NCI-H1092 treated with DMSO at 0.1 percent for 48 hours (cell line): ENCODE measurements at regions not wholly inside any gene's neighbourhood (a gene's known extent, or its start where the extent isn't known, plus 50 kb on each side); places are given as distances from the start of the nearest gene placed in this dataset.
A peak's percentile ranks its signal among the peaks of the same experiment; 100 is the strongest.
"Not testable (repeated sequence)": the region's sequence is repeated elsewhere in the genome, so short reads cannot be mapped to it uniquely, and the experiment has no call there.

Experiments
- DNase-seq: peaks from one replicate; lab custom pipeline; 2025; lab: John Stamatoyannopoulos, UW

DNA sequence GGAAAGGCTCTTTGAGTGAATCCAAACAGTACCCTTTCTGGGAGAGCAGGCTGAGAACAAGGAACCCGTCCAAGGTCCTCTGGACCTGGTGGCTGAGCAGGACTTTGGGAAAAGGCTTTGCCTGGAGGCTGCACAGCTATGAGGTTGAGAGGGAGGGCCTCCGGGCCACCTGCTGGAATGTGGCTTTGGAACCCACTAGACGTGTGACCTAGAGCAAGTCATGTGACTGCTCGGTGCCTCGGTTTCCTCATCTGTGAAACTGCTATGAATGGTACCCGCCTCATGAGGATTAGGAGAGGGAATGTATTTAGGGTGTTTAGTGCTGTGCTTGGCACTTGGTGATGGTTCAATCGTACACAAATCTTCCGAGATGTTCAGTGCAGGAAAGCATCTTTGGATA lies 50.4 kb downstream of the HAPSTR1 start:
- no peak for DNase-seq

DNA sequence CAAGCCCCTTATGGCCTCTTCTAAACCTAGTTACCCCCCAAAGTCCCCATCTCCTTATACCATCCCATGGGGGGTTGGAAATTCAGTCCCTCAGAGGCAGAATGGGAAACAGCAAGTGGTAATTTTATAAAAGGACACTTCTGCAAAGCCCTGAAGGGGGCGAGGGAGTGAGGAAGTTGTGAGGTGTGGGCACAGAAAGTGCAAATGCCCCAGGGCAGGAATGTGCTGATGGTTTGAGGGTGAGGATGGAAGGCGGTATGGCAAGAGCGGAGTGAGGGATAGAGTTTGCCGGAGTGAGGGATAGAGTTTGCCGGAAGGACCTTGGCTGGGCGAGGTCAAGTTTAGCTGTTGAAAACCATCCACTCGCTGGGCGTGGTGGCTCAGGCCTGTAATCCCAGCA lies 52.7 kb downstream of the HAPSTR1 start:
- no peak for DNase-seq

DNA sequence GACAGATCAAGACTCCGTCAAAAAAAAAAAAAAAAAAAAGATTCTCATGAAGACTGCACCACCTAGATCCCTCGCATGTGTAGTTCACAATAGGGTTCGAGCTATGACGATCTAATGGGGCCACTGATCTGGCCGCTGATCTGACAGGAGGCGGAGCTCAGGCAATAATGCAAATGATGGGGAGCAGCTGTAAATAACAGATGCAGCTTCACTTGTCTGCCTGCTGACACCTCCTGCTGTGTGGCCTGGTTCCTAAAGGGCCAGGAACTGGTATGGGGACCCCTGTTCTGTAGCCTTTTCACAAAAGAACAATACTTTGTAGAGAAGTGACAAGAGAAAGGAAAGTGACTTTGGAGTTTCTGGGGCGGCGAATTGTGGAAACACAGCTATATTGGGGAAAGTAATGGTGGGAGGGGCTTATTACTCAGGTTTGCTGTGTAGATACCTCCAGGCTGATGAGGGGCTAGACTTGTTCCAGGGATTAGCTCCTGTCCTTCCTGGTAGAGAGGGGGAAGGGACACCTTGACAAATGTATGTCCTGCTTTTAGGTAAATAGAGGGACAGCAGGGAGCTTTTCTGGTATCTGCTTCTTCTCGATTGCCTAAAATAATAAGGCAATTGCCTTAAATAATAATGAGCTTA lies 57.1 kb downstream of the HAPSTR1 start:
- no peak for DNase-seq

DNA sequence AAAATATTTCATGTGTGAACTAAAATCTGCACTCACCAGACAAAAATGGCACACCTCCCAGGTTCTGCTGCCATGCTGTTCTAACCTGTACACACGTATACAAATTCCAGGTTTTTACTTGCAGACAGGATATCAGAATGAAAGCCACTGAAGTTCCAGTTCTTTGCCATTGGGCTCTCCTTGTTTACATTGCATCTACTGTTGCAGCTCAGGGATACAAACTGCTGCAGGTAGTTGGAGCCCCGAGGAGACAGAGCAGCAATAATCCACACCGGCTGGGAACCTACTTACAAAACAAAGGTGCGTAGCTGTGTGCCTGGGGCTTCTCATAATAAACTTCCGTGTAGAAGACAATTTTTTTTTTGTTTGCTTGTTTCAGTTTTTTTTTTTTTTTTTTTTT lies 59.6 kb downstream of the HAPSTR1 start:
- no peak for DNase-seq

DNA sequence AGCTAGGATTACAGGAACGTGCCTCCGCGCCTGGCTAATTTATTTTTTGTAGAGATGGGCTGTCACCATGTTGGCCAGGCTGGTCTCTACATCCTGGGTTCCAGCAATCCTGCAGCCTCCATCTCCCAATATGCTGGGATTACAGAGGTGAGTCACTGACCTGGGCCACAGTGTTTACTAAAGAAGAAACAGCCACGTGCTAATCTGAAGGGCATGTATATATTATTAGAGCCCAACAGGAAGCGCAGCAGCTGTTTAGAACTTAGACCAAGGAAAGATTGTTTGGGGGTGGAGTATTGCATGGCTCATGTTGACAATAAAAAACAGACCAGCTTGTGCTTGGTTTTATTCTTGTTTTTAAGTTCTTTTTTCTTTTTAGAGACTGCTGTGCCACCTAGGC lies 60.2 kb downstream of the HAPSTR1 start:
- no peak for DNase-seq

- DNase-seq, result no peak
Observed at GRCh38 chr16:9152649-9153501, 61.4 kb downstream of the HAPSTR1 start.

DNA sequence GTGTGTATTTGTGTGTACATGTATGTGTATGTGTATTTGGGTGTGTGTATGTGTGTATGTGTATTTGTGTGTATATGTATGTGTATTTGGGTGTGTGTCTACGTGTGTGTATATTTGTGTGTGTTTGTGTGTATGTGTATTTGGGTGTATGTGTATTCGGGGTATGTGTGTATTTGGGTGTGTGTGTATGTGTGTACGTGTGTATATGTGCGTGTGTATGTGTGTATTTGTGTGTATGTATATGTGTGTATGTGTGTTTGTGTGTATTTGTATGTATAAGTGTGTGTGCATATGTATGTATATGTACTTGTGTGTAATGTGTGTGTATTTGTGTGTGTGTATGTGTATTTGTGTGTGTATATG lies 62.0 kb downstream of the HAPSTR1 start:
- no peak for DNase-seq

DNA sequence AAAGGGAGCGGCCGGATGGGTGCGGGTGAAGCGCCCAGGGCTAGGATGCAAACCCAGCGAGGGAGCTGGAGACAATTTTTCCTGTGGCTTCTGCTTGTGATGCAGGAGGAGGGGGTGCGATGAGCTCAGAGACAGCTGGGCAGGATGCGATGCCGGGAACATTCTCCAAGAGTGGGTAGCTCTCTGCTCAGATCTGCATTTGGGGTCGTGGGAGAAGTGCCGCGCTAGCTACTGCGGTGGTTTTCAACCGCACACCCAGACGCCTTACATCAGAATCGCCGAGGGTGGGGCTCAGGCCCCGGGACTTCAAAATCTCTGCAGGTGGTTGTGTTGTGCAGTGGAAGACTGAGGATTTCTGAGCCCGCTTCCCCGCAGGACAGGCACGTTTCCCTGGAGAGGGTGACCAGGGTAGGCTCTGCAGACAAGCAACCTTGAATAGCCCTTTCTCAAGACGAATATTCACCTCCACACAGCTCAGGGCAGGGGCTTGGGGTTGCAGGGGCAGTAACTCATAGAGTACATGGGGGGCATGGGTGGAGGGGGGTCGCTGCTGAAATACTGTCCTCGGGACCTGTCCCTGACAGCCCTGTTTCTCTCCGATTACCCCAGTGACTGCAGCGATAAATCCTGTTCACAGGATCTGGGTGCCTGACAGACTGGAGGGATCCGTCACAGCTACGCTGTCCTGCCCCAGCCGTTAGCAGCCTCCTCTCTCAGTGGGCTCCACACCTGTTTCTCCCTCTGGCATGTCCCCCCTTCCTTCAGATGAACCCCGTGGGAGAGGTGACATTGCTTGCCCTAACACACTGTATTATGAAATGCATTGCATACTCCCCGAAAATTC lies 63.3 kb downstream of the HAPSTR1 start:
- DNase-seq, result no peak

DNA sequence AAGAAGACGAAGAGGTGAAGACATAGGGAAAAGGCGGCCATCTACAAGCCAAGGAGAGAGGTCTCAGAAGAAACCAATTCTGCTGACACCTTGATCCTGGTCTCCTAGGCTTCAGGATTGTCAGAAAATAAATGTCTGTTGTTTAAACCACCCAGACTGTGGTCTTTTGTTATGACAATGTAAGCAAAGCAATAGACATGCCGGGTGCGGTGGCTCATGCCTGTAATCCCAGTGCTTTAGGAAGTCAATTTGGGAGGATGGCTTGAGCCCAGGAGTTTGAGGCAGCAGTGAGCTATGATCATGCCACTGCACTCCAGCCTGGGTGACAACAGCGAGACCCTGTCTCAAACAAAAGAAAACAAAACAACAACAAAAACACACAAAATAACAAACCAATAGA lies 64.4 kb downstream of the HAPSTR1 start:
- no peak for DNase-seq

- DNase-seq, result peak; percentile 1
Observed at GRCh38 chr16:9159839-9160550, 68.6 kb downstream of the HAPSTR1 start.

DNA sequence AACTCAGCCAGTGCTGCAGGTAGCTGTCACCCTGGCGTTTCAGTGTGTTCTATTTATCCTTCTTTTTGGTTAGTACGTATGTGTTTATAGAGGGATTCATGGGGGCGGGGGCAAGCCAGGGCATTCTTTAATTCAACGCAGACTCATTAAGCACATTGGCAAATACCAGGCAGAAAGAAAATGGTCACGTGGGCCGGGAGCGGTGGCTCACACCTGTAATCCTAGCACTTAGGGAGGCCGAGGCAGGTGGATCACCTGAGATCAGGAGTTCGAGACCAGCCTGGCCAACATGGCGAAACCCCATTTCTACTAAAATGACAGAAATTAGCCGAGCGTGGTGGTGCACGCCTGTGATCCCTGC lies 69.1 kb downstream of the HAPSTR1 start:
- DNase-seq, result no peak

DNA sequence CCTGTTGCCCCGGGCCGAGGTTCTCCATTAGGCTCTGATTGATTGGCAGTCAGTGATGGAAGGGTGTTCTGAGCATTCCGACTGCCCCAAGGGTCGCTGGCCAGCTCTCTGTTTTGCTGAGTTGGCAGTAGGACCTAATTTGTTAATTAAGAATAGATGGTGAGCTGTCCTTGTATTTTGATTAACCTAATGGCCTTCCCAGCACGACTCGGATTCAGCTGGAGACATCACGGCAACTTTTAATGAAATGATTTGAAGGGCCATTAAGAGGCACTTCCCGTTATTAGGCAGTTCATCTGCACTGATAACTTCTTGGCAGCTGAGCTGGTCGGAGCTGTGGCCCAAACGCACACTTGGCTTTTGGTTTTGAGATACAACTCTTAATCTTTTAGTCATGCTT lies 74.2 kb downstream of the HAPSTR1 start:
- no peak for DNase-seq

DNA sequence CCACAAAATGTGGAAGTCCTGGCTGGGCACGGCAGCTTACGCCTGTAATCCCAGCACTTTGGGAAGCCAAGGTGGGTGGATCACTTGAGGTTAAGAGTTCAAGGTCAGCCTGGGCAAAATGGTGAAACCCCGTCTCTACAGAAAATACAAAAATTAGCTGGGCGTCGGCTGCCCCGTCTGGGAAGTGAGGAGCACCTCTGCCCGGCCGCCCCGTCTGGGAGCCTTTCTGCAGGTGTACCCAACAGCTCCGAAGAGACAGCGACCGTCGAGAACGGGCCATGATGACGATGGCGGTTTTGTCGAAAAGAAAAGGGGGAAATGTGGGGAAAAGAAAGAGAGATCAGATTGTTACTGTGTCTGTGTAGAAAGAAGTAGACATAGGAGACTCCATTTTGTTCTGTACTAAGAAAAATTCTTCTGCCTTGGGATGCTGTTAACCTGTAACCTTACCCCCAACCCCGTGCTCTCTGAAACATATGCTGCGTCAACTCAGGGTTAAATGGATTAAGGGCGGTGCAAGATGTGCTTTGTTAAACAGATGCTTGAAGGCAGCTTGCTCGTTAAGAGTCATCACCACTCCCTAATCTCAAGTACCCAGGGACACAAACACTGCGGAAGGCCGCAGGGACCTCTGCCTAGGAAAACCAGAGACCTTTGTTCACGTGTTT lies 75.0 kb downstream of the HAPSTR1 start:
- DNase-seq, result not testable (repeated sequence)

- no peak for DNase-seq
Observed at GRCh38 chr16:9169094-9169493, 77.7 kb downstream of the HAPSTR1 start.

DNA sequence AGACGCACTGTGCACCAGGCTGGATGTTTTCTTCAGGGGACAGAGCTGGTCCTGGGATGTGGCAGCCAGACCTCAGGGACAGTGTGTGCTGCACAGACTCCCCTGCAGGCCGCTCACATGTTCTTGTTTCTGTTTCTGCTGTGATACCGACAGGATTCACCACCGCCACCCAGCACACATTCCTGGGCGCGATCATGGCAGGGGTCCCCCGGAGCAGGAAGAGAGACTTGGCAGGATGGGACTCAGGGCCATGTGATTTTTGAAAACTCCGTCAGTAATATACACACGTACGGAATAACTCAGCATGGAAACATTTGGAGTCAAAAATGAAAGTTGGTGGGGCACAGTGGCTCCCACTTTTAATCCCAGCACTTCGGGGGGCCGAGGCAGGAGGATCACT lies 79.0 kb downstream of the HAPSTR1 start:
- no peak for DNase-seq

DNA sequence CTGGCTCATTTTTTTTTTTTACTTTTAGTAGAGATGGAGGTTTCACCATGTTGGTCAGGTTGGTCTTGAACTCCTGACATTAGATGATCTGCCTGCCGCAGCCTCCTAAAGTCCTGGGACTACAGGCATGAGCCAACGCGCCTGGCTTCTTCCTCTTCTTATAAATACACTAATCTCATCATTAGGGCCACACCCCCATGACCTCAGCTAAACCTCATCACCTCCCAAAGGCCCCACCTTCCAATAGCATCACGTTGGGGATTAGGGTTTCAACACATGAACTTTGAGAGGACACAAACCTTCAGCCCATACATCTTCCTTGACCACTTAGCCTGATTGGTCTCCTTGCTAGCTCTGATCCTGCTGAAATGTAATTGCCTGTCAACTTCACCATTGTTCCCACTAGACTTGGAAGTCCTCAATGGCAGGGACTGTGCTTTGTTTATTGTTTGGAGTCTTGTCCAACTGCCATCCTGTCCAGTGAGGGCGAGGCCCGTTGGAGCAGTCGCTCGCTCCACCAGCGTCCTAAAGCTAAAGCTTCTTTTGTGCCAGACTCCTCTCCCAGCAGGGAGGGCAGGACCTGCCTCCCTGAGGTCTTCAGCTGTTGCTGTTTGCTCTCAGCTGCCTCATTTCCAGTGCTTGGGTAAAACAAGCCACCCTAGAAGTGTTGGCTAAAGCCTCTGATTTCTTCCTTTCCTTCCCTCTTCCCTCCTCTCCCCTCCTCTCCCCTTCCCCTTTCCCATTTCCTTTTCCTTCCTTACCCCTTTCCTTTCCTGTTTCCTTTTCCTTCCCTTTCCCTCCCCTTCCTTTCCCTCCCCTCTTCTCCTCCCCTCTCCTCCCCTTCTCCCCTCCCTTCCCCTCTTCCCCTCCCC lies 85.3 kb downstream of the HAPSTR1 start:
- DNase-seq, result no peak

GRCh38 chr16:9177861-9178260 lies 86.4 kb downstream of the HAPSTR1 start:
- no peak for DNase-seq

GRCh38 chr16:9183682-9184353 lies 92.4 kb downstream of the HAPSTR1 start:
- no peak for DNase-seq

GRCh38 chr16:9184354-9184690 lies 92.9 kb downstream of the HAPSTR1 start:
- DNase-seq, result no peak

DNA sequence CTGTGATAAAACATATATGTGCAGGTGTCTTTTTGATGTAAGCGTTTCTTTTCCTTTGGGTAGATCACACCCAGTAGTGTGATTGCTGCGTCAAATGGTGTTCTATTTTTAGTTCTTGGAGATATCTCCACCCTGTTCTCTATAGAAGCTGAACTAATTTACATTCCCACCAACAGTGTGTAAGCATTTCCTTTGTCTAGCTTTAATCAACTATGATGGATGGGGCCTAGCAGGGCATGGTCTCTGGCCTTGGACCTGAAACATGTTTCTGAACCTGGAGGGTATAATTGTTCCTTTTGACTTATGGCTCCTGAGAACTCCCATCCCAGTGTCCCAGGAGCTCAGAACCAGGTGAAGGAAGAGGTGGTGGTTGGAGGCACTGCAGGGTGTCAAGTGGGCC lies 93.9 kb downstream of the HAPSTR1 start:
- DNase-seq, result no peak
